Thoracic aorta (tissue), 2 donors: ENCODE measurements at regions not wholly inside any gene's neighbourhood (a gene's known extent, or its start where the extent isn't known, plus 50 kb on each side); places are given as distances from the start of the nearest gene placed in this dataset.

ENCODE experiments used
- ATAC-seq: fragments of 150-250 bp; one replicate; pipeline ENCODE4 v1.8.0; 2017; ENCODE audit warnings: low read depth; ENCODE audit not compliant: insufficient number of reproducible peaks, low FRiP score
- DNase-seq: peaks from one replicate; pipeline ENCODE4 v3.0.0-alpha.2; 2020; ENCODE audit warnings: low spot score
- H3K27ac ChIP-seq, 2 donors: fragments of 200-600 bp; sonication (generic); 1 replicate in 1 of 2; 2 replicates in 1 of 2; pipeline ENCODE4 v1.5.1; 2016; ENCODE audit warnings: mild to moderate bottlenecking in 2 of 2, moderate library complexity in 2 of 2
- H3K27me3 ChIP-seq: fragments of 200-600 bp; sonication (generic); replicated peaks from 2 replicates; pipeline ENCODE4 v1.6.0; 2016; ENCODE audit warnings: mild to moderate bottlenecking; ENCODE audit not compliant: insufficient read depth
- H3K36me3 ChIP-seq: fragments of 200-600 bp; sonication (generic); one replicate; pipeline ENCODE4 v1.5.1; 2016
- H3K4me1 ChIP-seq, 2 donors: fragments of 200-600 bp; sonication (generic); 1 replicate in 1 of 2; 2 replicates in 1 of 2; pipeline versions ENCODE4 v1.5.1 to v1.6.0; 2016; ENCODE audit warnings: low read depth in 2 of 2, mild to moderate bottlenecking in 1 of 2; ENCODE audit not compliant: control insufficient read depth in 1 of 2
- H3K4me3 ChIP-seq: fragments of 200-600 bp; sonication (generic); 2 replicates; pipeline ENCODE4 v1.5.1; 2016; ENCODE audit warnings: mild to moderate bottlenecking
- H3K9me3 ChIP-seq: fragments of 200-600 bp; sonication (generic); 2 replicates; pipeline ENCODE4 v1.5.1; 2016
- TF ChIP-seq, protein P1 (sequence below): fragments of 200-600 bp; sonication (generic); IDR thresholded peaks from one replicate; pipeline ENCODE4 v1.5.1; 2019; ENCODE audit warnings: antibody characterized with exemption

GRCh38 chr16:27703121-27703520 lies 153.2 kb downstream of the KATNIP start:
- TF ChIP-seq, protein P1, sequence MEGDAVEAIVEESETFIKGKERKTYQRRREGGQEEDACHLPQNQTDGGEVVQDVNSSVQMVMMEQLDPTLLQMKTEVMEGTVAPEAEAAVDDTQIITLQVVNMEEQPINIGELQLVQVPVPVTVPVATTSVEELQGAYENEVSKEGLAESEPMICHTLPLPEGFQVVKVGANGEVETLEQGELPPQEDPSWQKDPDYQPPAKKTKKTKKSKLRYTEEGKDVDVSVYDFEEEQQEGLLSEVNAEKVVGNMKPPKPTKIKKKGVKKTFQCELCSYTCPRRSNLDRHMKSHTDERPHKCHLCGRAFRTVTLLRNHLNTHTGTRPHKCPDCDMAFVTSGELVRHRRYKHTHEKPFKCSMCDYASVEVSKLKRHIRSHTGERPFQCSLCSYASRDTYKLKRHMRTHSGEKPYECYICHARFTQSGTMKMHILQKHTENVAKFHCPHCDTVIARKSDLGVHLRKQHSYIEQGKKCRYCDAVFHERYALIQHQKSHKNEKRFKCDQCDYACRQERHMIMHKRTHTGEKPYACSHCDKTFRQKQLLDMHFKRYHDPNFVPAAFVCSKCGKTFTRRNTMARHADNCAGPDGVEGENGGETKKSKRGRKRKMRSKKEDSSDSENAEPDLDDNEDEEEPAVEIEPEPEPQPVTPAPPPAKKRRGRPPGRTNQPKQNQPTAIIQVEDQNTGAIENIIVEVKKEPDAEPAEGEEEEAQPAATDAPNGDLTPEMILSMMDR = no peak
- Histone ChIP-seq H3K4me3 (no peak overlapping the region), H3K27ac (no peak overlapping the region), H3K36me3 (peaks cover 25% of the 10 kb centered on the region), H3K27me3 (no peaks in the 10 kb centered on the region), H3K9me3 (no peaks in the 10 kb centered on the region), H3K4me1 (no peaks in the 10 kb centered on the region)
- DNase-seq (no peak), ATAC-seq (no peak)

DNA sequence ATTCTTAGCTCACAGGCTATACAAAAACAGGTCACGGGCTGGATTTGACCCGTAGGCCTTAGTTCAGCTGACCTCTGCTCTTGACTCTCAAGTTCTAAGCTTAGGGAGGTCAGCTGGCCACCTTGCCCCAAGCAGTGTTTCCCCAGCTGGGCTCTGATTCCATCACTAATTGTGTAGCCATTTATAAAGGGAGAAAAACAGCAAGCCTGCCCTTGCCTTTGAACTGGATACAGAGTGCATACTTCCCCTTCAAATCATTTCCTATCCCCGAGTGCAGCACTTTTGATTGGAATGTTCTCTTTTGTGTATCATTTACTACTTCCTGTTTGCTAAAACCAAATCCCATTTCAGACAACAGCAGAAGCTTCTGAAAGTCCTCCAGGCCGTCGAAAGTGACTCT lies 153.6 kb downstream of the KATNIP start:
- H3K9me3 ChIP-seq = no peaks in the 10 kb centered on the region
- TF ChIP-seq, protein P1 = no peak
- H3K27ac ChIP-seq = no peak overlapping the region
- H3K4me1 ChIP-seq = no peaks in the 10 kb centered on the region
- DNase-seq = no peak
- ATAC-seq = no peak
- H3K4me3 ChIP-seq = no peak overlapping the region
- peaks cover 25% of the 10 kb centered on the region for H3K36me3 ChIP-seq
- H3K27me3 ChIP-seq = no peaks in the 10 kb centered on the region

- Histone ChIP-seq H3K27ac (no peak overlapping the region), H3K4me1 (no peaks in the 10 kb centered on the region), H3K9me3 (no peaks in the 10 kb centered on the region), H3K36me3 (peaks cover 18% of the 10 kb centered on the region), H3K4me3 (no peak overlapping the region), H3K27me3 (no peaks in the 10 kb centered on the region)
- no peak for ATAC-seq
- TF ChIP-seq, protein P1 = no peak
- no peak for DNase-seq
These were observed 154.3 kb downstream of the KATNIP start for GRCh38 chr16:27704252-27704651.

GRCh38 chr16:27706156-27706865 lies 156.4 kb downstream of the KATNIP start:
- no peaks in the 10 kb centered on the region for H3K4me1 ChIP-seq
- TF ChIP-seq, protein P1 = no peak
- H3K27me3 ChIP-seq = no peaks in the 10 kb centered on the region
- no peaks in the 10 kb centered on the region for H3K9me3 ChIP-seq
- peaks cover 14% of the 10 kb centered on the region for H3K36me3 ChIP-seq
- H3K27ac ChIP-seq = no peak overlapping the region
- H3K4me3 ChIP-seq = no peak overlapping the region
- no peak for ATAC-seq
- no peak for DNase-seq

DNA sequence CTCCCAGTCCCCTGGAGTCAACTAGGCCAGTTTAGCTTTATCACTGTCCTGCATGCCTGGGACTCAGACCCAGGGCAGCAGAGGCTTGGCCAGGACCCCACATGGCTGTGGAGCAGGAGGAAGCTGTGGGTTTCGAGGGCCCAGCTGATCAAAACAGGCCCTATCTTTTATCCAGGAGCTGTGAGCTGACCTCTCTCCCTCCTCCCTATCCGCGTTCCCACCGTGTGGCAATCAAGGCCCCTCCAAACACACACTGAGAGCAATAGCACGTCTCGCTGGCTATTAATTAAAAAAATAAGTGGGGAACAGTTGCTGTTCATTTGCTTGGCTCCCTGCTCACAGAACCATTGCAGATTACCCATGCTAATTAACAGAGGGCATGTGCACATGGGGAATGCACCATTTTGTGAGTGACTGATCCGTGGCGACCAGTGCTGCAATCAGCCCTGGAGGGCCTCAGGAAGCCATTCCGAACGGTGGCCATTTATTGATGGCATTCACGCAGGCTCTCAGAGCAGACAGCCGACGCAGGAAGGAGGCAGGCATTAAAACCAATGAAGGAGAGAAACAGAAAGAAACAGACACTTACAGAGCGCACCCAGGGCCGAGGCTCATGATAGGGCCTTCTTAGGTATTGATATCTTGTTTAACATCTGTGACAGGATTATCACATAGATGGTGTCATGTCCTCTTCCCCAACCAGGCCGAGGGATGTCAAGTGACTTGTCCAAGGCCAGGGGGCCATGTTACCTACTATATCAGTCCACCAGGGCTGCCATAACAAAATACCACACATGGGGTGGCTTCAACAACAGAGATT lies 157.1 kb downstream of the KATNIP start:
- DNase-seq = no peak
- Histone ChIP-seq H3K36me3 (peaks cover 9% of the 10 kb centered on the region), H3K27ac (no peak overlapping the region), H3K27me3 (no peaks in the 10 kb centered on the region), H3K4me1 (no peaks in the 10 kb centered on the region), H3K4me3 (no peak overlapping the region), H3K9me3 (no peaks in the 10 kb centered on the region)
- TF ChIP-seq, protein P1 = no peak
- ATAC-seq = no peak
